Parathyroid adenoma (tissue), 2 donors: ENCODE measurements at regions not wholly inside any gene's neighbourhood (a gene's known extent, or its start where the extent isn't known, plus 50 kb on each side); places are given as distances from the start of the nearest gene placed in this dataset.

Experiments
- H2AFZ ChIP-seq: fragments of 300-600 bp; sonication (generic); one replicate; pipeline ENCODE4 v1.7.0; 2017; ENCODE audit warnings: antibody characterized with exemption, mild to moderate bottlenecking
- H3K27ac ChIP-seq: fragments of 300-600 bp; sonication (generic); one replicate; pipeline ENCODE4 v1.7.0; 2017
- H3K27me3 ChIP-seq: fragments of 300-600 bp; sonication (generic); one replicate; pipeline ENCODE4 v1.7.0; 2017; ENCODE audit warnings: low read length; ENCODE audit not compliant: control insufficient read depth, insufficient read depth
- H3K36me3 ChIP-seq: fragments of 300-600 bp; sonication (generic); one replicate; pipeline ENCODE4 v1.7.0; 2017; ENCODE audit warnings: low read length; ENCODE audit not compliant: control insufficient read depth, insufficient read depth
- H3K4me1 ChIP-seq: fragments of 300-600 bp; sonication (generic); one replicate; pipeline ENCODE4 v1.7.0; 2017; ENCODE audit warnings: control low read depth
- H3K4me2 ChIP-seq: fragments of 300-600 bp; sonication (generic); one replicate; pipeline ENCODE4 v1.7.0; 2017; ENCODE audit warnings: low read length
- H3K4me3 ChIP-seq: fragments of 300-600 bp; sonication (generic); one replicate; pipeline ENCODE4 v1.7.0; 2017; ENCODE audit warnings: low read depth, low read length
- H3K79me2 ChIP-seq: fragments of 300-600 bp; sonication (generic); one replicate; pipeline ENCODE4 v1.7.0; 2017; ENCODE audit warnings: control low read depth
- H3K9ac ChIP-seq: fragments of 300-600 bp; sonication (generic); one replicate; pipeline ENCODE4 v1.7.0; 2017; ENCODE audit warnings: mild to moderate bottlenecking
- H3K9me3 ChIP-seq: fragments of 300-600 bp; sonication (generic); one replicate; pipeline ENCODE4 v1.7.0; 2017; ENCODE audit warnings: low read length; ENCODE audit not compliant: control insufficient read depth
- CTCF ChIP-seq: fragments of 300-600 bp; sonication (generic); IDR thresholded peaks from one replicate; pipeline ENCODE4 v1.7.0; 2017; ENCODE audit warnings: antibody characterized with exemption, mild to moderate bottlenecking
- donor health status: primary hyperparathyroidism.

DNA sequence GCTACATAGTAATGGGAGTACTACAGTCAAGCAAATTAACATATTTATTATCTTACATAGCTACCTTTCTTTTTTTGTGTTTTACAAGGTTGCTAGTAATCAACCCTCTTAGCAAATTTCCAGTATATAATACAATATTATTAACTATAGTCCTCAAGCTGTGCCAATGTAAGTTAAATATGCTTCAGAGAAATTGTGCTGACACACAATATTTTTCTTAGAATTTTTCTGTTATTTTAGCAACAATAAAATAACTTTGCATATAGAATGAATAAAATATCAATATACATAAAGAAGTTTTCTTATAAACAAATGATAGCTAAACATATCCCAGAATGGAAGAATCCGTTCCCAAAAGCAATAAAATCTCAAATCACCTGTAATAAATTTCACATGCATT is 1605.1 kb downstream of the REEP3 start:
- H3K27me3 ChIP-seq = no peaks in the 10 kb centered on the region

GRCh38 chr10:65128277-65128676 is 1607.1 kb downstream of the REEP3 start:
- Histone ChIP-seq H3K36me3 (no peaks in the 10 kb centered on the region), H3K9me3 (no peaks in the 10 kb centered on the region), H3K4me3 (no peak overlapping the region), H2AFZ (no peak overlapping the region), H3K27ac (no peak overlapping the region), H3K79me2 (no peaks in the 10 kb centered on the region), H3K9ac (no peak overlapping the region), H3K4me2 (no peak overlapping the region), H3K4me1 (no peaks in the 10 kb centered on the region), H3K27me3 (no peaks in the 10 kb centered on the region)
- TF ChIP-seq CTCF = no peak

More for the DNA sequence above, 1605.1 kb downstream of the REEP3 start:
- no peak overlapping the region for H3K27ac ChIP-seq
- H3K36me3 ChIP-seq = no peaks in the 10 kb centered on the region
- no peak for TF ChIP-seq CTCF
- H3K9me3 ChIP-seq = no peaks in the 10 kb centered on the region
- no peaks in the 10 kb centered on the region for H3K79me2 ChIP-seq
- H2AFZ ChIP-seq = no peak overlapping the region
- no peak overlapping the region for H3K4me3 ChIP-seq
- H3K4me2 ChIP-seq = no peak overlapping the region
- H3K4me1 ChIP-seq = no peaks in the 10 kb centered on the region
- no peak overlapping the region for H3K9ac ChIP-seq

DNA sequence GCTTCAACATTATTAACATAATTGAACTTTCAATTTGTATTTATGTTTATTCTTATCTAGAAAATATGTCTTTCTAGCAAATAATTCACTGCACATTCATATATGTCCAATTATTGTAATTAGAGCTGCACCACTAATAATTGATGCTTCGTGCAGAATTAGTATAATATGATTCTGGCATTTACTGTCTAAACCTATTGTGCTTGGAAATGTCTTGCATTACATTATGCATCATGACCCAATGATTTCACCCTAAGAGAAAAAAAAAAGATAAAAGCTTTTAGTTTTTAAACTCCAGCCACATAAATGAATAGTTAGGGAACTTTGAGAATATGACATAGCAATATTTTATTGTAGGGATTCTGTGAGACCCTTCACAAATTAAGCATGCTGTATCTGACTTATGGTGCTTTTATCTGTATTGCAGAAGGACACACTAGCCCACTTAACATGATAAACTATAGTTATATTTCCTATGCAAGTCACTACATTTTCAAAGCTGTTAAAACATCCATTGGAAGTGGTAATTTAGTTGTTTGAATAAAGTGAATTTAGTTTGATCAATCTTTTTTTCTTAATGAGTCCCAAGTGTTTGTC is 1609.1 kb downstream of the REEP3 start:
- H3K9me3 ChIP-seq = no peaks in the 10 kb centered on the region
- no peak overlapping the region for H2AFZ ChIP-seq
- H3K4me1 ChIP-seq = no peaks in the 10 kb centered on the region
- H3K9ac ChIP-seq = no peak overlapping the region
- H3K4me3 ChIP-seq = no peak overlapping the region
- no peaks in the 10 kb centered on the region for H3K36me3 ChIP-seq
- H3K4me2 ChIP-seq = no peak overlapping the region
- no peak for TF ChIP-seq CTCF
- H3K27ac ChIP-seq = no peak overlapping the region
- no peaks in the 10 kb centered on the region for H3K79me2 ChIP-seq
- H3K27me3 ChIP-seq = no peaks in the 10 kb centered on the region

DNA sequence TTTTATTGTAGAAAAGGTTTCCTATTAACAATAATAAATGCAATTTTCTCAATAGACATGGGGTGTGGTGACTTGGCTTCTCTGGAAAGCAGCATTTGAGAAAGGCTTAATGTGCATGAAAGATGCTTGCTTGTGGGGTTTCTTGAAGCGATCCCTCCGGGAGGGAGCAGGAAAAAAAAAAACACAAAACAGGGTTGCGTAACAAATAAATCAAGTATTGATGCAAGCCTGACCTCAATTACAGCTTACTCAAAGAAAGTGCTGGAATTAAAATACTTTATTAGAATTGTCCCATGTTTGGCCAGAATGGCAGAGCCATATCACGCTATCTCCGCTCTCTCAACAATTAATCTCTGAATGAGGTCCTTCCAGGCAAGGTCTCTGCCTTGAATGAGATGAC is 1612.5 kb downstream of the REEP3 start:
- no peak for TF ChIP-seq CTCF
- Histone ChIP-seq H3K27ac (no peak overlapping the region), H3K9ac (no peak overlapping the region), H3K9me3 (no peaks in the 10 kb centered on the region), H3K4me1 (no peaks in the 10 kb centered on the region), H3K4me3 (no peak overlapping the region), H3K79me2 (no peaks in the 10 kb centered on the region), H3K27me3 (no peaks in the 10 kb centered on the region), H3K36me3 (no peaks in the 10 kb centered on the region), H3K4me2 (no peak overlapping the region), H2AFZ (no peak overlapping the region)

DNA sequence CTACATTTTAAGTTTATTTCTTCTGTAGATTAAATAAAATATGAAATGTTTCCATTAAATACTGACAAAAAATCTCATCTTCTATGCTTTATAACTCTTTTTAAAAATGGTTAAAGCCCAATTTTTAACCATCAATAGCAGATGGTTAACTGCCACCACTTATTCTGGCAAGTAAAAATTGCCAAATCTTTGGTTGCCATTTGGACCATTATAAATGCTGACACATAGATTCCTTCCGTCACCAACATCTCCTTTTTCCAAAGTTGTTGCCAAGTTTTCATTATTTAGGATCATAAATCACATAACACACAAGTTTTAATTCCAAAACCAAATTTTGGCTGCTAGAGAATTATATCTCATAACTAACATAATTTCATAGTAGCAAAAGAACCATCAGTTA is 1614.3 kb downstream of the REEP3 start:
- no peak overlapping the region for H2AFZ ChIP-seq
- TF ChIP-seq CTCF = no peak
- H3K9me3 ChIP-seq = no peaks in the 10 kb centered on the region
- no peak overlapping the region for H3K9ac ChIP-seq
- H3K4me1 ChIP-seq = no peaks in the 10 kb centered on the region
- H3K4me2 ChIP-seq = no peak overlapping the region
- H3K4me3 ChIP-seq = no peak overlapping the region
- no peaks in the 10 kb centered on the region for H3K79me2 ChIP-seq
- H3K27ac ChIP-seq = no peak overlapping the region
- no peaks in the 10 kb centered on the region for H3K27me3 ChIP-seq
- H3K36me3 ChIP-seq = no peaks in the 10 kb centered on the region
